ENCODE measurements at regions not wholly inside any gene's neighbourhood (a gene's known extent, or its start where the extent isn't known, plus 50 kb on each side); places are given as distances from the start of the nearest gene placed in this dataset.

DNA sequence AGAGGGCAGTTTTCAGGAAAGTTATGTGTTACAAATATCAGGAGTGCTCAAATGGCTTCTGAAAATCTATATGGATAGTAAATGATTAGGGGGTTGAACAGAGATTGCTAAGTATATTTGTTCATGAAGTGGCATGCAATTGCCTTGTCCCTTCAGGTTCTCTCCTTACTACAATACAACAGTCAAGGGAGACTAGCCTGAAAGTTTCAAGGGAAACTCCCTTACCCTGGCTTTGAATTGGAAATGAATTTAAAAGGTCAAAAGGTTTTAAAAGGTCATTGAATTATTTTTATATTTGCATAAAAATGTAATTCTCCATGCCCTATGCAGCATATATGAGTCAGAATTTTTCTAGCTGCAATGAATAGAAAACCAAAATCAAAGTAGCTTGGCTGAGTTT is 253.1 kb upstream of the SYT1 start:
- no peak for DNase-seq

DNA sequence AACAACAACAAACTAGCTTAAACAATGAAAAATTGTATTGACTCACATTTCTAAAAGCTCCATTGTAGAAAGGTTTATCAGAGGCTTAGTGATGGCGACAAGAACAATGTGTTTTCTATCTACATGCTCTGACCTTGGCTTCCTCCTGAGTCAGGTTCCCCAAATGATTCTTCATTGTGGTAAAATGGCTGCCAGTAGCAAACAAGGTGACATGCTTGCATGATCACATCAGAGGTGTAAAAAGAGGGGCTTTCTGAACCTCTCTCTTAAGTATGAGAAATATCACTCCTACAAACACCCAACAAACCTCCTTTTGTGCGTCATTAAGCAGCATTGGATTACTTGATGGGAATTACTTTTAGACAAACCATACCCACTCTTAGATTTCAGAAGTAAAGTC is 252.4 kb upstream of the SYT1 start:
- DNase-seq, result no peak

DNA sequence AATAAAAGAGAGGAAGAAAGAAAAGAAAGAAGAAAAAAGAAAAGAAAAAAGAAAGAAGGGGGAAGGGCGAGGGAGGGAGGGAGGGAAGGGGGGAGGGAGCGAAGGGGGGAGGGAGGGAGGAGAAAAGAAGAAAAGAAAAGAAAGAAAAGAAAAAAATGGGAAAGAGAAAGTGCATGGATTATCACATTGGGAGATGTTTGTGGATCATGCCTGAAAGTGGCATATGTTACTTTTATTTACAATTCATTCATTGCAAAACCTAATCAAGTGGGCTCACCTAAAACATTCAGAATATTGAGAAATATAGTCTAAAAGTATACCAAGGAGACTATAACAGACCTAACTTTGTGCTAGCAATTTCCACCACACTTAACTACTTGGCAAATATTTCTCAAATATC is 246.9 kb upstream of the SYT1 start:
- no peak for DNase-seq

DNA sequence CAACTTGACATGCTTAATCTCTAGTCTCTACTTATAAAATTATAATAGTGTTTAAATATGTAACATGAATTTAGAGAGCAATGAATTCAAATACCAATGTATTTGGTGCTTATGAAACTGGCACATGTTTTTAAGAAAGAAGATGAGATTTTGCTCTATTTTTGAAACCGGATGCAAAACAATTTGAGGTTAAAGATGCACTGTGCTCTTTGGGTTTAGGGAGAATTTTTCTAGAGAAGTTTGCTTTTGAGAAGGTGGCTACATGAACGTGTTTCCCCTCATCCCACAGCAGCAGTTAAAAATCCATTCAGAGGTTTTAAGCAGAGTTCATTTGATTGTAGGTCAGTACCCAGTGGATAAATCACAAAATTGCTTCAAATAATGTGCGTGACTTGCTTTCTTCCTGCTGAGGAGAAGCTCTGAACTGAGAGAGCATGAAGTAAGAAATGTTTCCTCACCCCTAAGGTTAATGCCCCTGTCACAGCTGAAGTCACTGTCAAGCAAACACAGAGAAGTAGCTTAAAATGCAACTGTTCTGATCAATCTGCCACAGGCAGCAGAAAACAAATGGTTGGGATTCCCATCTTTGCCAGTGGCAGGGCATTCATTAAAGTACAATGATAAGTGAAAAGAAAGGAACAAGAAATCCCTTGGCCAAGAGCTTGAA is 241.9 kb upstream of the SYT1 start:
- no peak for DNase-seq

DNA sequence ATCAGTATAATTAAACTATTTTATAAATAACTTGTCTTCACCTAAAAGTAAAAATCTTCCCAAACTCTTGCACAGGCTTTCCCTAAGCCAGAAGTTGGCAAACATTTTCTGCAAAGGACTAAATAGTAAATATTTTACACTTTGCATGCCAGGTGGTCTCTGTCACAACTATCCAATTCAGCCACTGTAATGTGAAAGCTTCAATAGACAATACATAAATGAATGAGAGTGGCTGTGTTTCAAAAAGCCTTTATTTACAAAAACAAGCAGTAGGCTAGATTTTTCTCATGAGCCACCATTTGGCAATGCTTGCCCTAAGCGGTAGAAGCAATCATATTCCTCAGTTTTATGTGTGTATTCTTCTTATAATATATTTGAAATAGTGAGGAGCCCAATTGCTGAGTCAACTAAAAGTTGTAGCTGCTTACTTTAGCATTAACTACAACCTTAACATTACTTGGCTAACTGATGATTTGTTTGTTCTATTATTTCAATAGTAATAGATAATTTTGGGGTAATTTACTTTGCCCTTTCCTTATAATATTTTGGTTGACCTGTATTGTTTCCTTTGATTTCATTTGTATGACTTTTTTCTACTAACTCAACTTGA is 236.0 kb upstream of the SYT1 start:
- no peak for DNase-seq

DNA sequence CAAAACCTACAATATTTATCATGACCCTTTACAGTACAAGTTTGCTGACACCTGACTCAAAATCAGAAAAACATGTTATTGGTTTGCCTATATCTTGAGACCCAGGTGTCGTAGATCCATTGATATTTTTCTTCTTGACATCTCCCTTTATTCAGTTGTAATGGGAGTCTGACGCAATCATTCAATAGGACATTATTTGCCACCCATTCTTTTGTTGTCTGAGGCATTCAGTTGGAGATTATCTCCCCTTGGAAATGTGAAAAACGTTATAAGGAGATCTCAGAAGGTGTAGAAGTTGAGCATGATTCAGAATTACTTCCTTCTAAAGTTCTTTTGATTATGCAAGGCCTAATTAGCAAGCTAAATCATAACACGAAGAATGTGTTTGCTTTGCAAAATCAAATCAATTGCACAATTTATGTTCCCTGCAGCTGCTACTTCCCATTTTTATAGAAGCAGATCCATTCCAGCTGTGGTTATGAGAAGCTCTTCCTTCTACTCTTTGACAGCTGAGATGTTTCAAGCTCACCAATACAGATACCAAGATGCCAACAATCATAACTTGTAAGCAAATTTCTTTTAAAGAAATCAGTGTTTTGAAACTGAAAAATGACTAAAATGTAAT is 228.2 kb upstream of the SYT1 start:
- no peak for DNase-seq

DNA sequence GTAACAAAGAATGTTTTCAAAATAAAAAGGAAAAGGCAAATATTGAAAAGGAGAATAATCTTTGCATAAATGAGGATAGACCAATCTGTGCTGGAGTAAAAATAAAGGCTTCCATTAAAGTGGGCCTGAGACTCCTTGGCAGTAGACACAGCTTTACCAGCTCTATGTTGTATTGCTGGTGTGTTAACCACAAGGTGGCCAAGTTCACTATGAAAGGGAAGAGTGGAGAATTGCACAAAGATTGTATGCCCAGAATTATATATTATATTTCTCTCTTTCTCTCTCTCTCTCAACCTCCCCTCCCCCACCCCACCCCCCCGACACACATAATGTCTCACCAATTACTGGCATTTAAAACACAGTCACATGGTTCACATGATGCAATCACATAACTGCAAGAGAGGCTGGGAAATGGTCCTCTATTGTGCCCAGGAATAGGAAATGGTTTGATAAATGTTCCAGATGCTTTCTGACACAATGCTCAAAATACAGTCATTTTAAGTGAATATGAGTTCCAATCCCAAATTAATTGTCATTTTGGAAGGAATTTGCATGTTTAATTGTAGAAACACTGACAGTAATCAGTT is 222.6 kb upstream of the SYT1 start:
- DNase-seq, result no peak

DNA sequence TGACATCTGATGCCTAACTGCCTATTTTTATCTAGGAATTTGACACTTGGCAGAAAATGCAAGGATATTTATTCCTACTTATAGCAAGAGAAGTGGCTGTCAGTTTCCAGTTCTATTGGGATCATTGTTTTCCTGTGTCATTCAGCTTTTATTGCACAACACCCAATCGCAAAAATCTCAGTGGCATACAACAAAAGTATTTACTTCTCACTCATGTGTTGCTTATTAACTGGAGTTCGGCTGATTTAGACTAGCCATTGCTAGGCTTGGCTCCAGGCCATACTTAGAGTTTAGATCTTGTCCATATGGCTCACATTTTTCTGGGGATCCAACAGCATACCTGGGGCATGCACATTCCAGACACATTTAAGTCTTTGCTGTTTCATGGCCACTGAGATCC is 218.6 kb upstream of the SYT1 start:
- DNase-seq, result no peak

DNA sequence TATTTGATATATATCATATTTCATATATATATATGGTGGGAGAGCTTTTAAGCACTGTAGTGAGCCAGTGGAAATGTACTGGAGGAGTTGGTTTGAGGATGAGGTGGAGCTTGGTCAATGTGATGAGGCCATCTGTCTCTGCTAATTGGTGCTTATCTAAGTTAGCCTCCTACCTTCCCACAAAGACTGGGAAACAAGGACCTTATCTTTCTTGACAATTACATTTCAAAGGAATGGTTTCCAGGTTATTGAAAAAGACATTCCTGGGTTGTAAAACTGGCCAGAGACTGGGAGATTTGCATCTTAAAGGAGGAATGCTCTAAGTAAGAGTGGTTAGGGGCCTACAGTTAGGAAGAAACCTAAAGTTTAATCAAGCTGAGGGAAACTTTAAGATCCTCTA is 212.8 kb upstream of the SYT1 start:
- DNase-seq, result no peak

DNA sequence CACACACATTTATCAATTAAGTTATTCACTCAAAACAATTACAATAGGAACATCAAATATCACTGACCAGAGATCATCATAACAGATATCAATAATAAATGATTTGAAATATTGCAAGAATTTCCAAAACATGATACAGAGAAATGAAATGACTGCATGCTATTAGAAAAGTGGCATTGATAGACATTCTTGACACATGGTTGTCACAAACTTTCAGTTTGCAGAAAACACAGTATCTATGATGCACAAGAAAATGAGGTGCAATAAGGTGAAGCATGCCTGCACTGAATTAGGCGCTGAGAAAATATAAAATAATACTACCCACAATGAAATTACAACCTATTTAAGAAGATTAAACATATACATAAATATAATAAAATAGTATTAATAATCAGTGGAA is 198.0 kb upstream of the SYT1 start:
- DNase-seq, result no peak

DNA sequence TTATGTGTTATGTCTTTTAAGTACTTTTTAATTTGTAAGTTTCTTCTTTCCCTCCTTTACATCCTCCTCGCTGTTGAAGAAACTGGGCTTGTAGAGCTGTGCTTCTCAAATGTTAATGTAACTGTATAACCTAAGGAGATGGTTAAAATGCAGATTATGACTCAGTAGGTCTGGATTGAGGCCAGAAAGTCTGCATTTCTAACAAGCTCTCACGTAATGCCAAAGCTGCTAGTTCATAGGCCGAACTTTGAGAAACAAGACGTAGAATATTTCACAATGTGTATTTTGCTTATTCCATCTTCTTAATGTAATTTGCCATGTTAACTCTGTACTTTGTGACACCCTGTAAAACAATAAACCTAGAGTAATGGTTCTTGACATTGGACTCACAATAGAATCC is 193.3 kb upstream of the SYT1 start:
- DNase-seq, result no peak

DNA sequence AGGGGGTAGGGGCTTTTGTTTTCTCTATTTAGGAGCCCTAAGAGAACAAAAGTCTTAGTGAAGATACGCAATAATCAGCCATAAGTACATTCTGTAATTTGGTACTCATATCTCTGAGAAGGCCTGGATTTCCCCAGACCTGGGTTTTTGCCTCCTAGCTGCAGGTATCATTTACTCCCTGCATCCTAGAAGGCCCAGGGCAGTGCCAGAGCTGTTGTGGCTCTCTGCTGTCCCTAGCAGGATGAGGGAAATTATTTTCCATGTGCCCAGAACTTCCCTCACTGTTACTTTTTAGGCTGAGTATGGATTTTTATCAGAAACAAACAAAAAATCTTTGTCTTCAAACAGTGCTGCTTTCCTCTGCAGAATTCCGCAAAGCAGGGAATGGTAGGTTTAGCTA is 192.5 kb upstream of the SYT1 start:
- no peak for DNase-seq

DNA sequence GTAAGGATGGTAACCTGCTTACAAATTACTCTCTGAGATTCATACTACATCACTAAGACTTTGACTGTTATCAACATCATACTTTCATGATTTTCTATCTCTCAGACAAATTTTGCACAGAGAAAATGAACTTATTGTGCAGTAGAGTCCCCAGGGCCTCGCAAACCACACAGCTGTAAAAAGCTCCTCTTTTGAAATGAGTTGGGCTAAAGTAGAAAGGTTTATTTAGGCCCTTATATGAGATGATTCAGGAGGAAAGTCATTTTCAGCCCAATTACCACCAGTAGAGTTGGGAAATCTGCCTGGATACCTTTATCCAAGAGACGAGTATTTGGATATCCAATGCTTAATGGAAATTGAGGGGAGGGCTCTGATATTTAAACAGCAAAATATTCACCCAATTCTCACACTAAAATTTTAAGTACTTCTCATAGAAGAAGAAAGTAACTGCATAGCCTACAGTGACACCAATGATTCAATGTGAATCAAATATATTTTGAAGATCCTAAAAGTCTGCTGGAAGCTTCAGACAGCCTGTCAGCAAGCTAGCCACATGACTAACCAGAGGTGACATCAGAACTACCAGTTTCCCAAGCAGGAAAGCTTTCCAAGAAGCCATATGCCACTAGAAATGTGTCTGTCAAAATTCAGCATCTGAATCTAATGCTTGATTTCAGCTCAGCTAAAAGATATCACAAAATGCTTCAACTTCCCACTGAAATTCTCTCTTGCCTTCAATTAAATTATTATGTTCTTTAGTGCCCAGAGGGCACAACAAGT is 190.1 kb upstream of the SYT1 start:
- peak; percentile 68 for DNase-seq

DNA sequence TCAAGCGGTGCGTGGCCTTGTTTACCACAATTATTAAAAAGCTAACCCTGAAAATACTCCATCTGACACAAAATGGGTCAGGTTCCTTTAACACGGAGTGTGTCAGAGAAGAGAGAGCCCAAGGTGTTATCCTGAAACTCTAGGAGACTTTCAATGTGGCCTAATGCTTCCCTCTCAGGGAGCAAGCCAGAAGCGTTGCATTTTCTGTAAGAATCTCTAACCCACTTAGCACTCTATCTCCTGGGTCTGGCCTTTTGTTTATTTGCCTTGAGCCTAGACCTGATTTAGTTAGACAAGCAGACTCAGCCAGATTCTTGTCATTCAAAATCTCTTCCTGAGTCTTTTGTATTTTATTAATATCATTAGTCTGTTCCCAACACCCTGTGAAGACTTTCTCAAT is 184.0 kb upstream of the SYT1 start:
- no peak for DNase-seq

DNA sequence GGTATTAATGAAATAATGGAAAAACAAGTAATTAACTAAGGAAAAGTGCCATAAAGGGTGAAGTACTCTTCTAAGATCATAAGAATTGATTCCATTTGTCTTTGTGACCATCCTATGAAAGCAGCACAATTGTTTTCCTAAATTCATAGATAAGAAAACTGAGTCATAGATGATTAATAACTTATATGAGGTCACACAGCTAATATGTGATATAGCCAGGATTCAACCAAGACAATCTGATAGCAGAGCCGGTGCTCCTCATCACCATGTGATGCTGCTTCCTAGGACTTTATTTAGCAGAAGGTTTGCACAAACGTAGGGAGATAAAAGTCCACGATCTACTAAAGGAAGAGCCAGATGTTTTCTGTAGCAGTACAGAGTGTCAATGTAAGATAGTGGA is 181.5 kb upstream of the SYT1 start:
- DNase-seq, result no peak

DNA sequence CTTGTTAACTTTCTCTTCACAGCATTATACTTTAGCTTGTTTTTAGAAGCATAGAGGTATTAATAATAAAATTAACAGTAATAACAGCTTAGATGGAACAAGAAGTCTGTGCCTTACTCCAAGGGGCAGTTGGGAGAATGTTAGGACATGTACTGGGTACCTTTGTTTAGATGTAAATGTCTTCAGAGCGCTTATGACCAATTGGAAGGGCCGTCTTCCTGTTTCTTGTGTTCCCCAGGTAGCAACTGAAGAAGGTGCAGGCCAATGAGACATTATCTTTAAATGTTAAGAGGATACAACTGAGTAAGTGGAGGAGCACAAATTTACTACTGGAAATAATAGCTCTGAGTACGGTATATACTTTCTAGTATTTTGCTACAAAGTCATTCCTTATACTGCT is 180.9 kb upstream of the SYT1 start:
- DNase-seq, result no peak

DNA sequence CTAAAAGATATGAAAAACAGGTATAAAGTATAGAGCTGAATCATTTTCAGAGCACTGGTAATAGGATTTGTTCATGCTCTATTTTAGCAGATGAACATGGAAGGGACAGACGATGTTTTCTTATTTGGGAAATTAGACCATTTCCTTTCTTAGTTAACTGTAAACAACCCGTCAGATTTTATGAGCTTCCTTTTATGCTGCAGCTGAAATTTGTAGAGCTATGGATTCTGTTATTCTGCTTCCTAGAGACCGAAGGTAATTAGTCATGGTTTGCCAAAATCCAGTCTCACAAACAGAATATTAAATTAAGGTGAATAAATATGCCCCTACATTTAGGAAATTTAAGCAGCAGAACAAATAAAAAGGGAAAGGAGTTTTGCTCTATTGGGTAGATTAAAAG is 180.2 kb upstream of the SYT1 start:
- no peak for DNase-seq

DNA sequence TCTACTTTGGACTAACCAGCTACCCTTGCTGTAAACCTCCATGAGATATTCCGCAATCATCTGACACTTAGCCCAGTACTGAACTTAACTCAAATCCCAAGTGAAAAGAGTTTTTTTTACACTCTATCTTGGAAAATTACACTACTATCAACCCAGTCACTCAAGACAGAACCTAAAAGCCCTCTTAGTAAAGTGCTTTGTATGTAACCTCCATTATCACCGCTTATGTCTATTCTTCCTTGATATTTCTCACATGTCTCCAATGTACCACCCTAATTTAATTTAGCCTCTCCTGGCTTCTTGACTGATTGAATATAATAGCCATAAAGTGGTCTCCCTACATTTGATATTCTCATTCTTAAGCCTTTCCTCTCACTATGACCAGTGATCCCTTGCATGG is 168.8 kb upstream of the SYT1 start:
- no peak for DNase-seq

DNA sequence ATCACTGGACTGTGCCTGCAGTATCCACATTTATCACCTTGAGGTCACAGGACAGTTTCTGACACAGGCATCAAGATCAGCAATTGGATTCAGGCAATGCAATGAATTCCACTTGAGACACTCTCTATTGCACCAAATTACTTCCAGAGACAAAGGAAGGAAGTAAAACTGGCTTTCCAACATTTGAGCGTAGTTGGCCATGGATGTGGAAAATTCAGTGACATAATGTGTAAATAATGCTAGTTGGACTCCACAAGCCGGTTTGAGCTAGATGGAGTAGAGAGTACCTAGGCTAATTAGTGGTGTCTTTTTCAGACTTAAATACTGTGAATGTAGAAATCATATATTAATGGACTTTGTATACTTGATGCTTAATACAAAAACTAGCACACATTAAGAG is 168.3 kb upstream of the SYT1 start:
- no peak for DNase-seq

DNA sequence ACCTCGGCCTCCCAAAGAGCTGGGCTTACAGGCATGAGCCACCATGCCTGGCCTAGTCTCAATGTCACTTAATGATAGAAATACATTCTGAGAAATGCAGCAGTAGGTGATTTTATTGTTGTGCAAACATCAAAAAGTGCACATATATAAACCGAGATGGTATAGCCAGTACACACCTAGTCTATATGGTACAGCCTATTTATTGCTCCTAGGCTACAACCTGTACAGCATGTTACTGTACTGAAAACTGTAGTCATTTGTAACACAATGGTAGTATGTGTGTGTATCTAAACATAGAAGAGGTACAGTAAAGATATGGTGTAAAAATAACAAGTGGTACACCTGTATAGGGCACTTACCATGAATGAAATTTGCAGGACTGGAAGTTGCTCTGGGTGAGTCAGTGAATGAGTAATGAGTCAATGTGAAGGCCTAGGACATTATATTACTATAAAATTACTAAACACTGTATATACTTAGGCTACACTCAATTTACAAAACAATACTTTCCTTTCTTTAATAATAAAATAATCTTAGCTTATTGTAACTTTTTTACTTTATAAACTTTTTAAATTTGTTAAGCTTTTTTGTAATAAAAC is 166.7 kb upstream of the SYT1 start:
- no peak for DNase-seq

DNA sequence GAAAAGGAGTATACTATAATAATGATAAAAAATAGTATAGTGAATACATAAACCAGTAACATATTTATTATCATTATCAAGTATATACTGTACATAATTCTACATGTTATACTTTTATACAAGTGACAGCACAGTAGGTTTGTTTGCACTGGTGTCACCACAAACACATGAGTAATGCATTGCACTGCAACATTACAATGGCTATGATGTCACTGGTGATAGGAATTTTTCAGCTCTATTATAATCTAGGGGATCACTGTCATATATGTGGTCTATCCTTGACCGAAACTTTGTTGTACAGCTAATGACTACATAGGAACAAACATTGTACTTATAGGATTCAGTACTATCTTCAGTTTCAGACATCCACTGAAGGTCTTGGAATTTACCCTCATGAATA is 165.8 kb upstream of the SYT1 start:
- no peak for DNase-seq

DNA sequence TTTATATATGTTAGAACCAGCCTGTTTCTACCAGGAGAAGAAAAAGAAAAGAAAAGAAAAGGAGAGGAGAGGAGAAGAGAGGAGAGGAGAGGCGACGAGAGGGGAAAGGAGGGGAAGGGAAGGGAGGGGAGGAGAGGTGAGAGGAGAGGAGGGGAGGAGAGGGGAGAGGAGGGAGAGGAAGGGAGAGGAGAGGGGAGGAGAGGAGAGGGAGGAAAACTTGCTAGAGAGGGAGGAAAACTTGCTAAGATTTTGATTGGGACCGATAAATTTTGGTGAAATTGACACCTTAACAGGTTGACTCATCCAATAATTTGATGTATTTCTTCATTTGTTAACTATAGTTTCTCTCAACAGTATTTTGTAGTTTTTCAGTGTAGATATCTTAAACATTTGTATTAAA is 164.0 kb upstream of the SYT1 start:
- no peak for DNase-seq

DNA sequence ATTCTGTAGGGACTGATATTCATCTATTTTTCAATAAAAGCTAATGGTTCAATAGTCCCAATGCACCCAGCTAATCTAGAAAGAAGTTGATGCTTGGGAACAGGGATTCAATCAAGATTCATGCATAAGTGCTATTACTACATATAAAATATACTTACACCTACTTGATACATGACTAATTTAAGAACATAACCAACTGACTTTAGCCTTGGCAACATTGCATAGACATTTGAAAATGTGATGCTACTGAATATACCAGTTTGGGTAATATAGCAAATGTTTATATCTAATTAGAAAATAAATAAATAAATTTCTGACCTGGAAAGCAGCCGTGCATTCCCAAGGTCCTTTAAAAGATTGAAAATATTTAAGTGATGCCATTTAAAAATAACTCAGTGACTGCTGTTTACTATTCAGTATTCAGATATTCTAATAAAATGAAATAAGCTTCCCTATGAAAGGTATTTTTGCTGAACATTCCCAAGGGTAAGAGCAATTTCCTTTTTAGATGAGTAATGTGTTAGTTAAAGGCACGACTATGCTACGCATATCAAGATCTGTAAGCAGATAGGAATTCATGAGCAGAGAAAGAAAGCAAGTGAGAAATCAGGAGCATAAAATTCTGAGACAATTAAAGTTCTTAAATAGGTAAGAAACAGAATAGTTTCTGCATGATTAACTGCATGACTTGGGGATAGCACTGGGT is 160.6 kb upstream of the SYT1 start:
- DNase-seq, result no peak

Measured in NCI-H1694 treated with DMSO at 0.1 percent for 48 hours (cell line).